Vagina (tissue), 2 donors: ENCODE measurements at regions not wholly inside any gene's neighbourhood (a gene's known extent, or its start where the extent isn't known, plus 50 kb on each side); places are given as distances from the start of the nearest gene placed in this dataset.

Source experiments
- CTCF ChIP-seq, 3 experiments: fragments of 450-650 bp in 2 of 3; fragments of 200-600 bp in 1 of 3; sonication (generic) in 1 of 3; IDR thresholded peaks; one replicate each; pipeline ENCODE4 v1.5.1; 2017 to 2019; ENCODE audit warnings: antibody characterized with exemption in 3 of 3, mild to moderate bottlenecking in 2 of 3, moderate library complexity in 2 of 3
- POLR2A ChIP-seq, 2 donors: fragments of 450-650 bp; IDR thresholded peaks; one replicate each; pipeline ENCODE4 v1.6.1; 2017; ENCODE audit warnings: antibody characterized with exemption in 2 of 2, mild to moderate bottlenecking in 2 of 2, moderate library complexity in 2 of 2
- POLR2AphosphoS5 ChIP-seq, 2 donors: sonication (generic); formaldehyde crosslinking; IDR thresholded peaks; one replicate each; pipeline ENCODE4 v1.9.0; 2017; ENCODE audit warnings: antibody characterized with exemption in 2 of 2, mild to moderate bottlenecking in 2 of 2, low read depth in 1 of 2; ENCODE audit not compliant: insufficient read depth in 1 of 2

DNA sequence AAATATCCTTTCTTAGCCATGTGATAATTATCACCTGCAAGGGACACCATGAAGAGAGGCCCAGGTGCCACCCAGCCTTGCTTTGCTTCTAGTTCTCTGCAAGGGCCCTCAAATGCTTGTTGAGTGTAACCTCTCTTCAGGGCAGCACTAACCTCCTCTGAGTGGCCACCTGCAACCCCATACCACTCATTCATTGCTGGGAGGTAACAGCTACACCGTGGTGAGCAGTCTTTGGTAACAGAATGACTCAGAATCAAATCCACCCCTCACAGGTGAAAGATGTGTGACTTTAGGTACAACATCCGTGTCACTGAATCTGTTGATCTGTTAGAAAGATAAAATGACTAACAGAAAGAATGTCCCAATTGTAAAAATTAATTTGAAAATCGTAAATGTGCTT is 365.1 kb upstream of the TRPC7 start:
- no peak for TF ChIP-seq POLR2A (IDR thresholded peaks at IDR 0.05)
- no peak for TF ChIP-seq CTCF (IDR thresholded peaks at IDR 0.05)
- no peak for TF ChIP-seq POLR2AphosphoS5 (IDR thresholded peaks at IDR 0.05; ENCODE audit: insufficient read depth in 1 of 2, low read depth in 1 of 2)
